H9 (cell line): ENCODE measurements at regions not wholly inside any gene's neighbourhood (a gene's known extent, or its start where the extent isn't known, plus 50 kb on each side); places are given as distances from the start of the nearest gene placed in this dataset.

Source experiments
- DNase-seq: peaks from one replicate; pipeline ENCODE4 v3.0.0-alpha.2; 2017
- H2AFZ ChIP-seq: one replicate; pipeline ENCODE4 v1.6.1; 2013; ENCODE audit warnings: mild to moderate bottlenecking, low read length, control low read depth, moderate library complexity
- H2AK5ac ChIP-seq: 2 replicates; pipeline ENCODE4 v1.6.1; 2013; ENCODE audit warnings: low read length, control low read depth, mixed read lengths; ENCODE audit not compliant: insufficient read length
- H2BK120ac ChIP-seq: one replicate; pipeline ENCODE4 v1.6.1; 2013; ENCODE audit warnings: low read depth, mild to moderate bottlenecking, low read length, control low read depth, inconsistent platforms; ENCODE audit not compliant: poor library complexity, severe bottlenecking
- H2BK12ac ChIP-seq: 2 replicates; pipeline ENCODE4 v1.6.1; 2013; ENCODE audit warnings: low read length, control low read depth, mixed read lengths, low read depth; ENCODE audit not compliant: insufficient read length
- H2BK15ac ChIP-seq: 2 replicates; pipeline ENCODE4 v1.6.1; 2013; ENCODE audit warnings: low read depth, low read length, control low read depth
- H2BK20ac ChIP-seq: one replicate; pipeline ENCODE4 v1.6.1; 2013; ENCODE audit warnings: low read depth, mild to moderate bottlenecking, low read length, control low read depth, inconsistent platforms; ENCODE audit not compliant: poor library complexity, severe bottlenecking
- H2BK5ac ChIP-seq: 2 replicates; pipeline ENCODE4 v1.6.1; 2013; ENCODE audit warnings: low read length, control low read depth, mixed read lengths; ENCODE audit not compliant: insufficient read length
- H3K14ac ChIP-seq: 2 replicates; pipeline ENCODE4 v1.6.1; 2013; ENCODE audit warnings: low read length, control low read depth; ENCODE audit not compliant: insufficient read depth
- H3K18ac ChIP-seq: 2 replicates; pipeline ENCODE4 v1.6.1; 2013; ENCODE audit warnings: low read depth, mild to moderate bottlenecking, mixed read lengths, low read length, control low read depth; ENCODE audit not compliant: insufficient read length
- H3K23ac ChIP-seq: 2 replicates; pipeline ENCODE4 v1.6.1; 2013; ENCODE audit warnings: low read length, control low read depth, mixed read lengths, low read depth; ENCODE audit not compliant: insufficient read length
- H3K23me2 ChIP-seq: 2 replicates; pipeline ENCODE4 v1.6.1; 2013; ENCODE audit warnings: low read depth, mild to moderate bottlenecking, mixed read lengths, low read length, control low read depth; ENCODE audit not compliant: insufficient read length, poor library complexity, severe bottlenecking
- H3K27ac ChIP-seq: 2 replicates; pipeline ENCODE4 v1.5.1; 2013; ENCODE audit warnings: low read length, control low read depth, mixed read lengths, low read depth; ENCODE audit not compliant: insufficient read length
- H3K27me3 ChIP-seq: 2 replicates; pipeline ENCODE4 v1.6.1; 2013; ENCODE audit warnings: low read length, control low read depth, inconsistent platforms; ENCODE audit not compliant: insufficient read depth
- H3K4ac ChIP-seq: 2 replicates; pipeline ENCODE4 v1.6.1; 2013; ENCODE audit warnings: low read depth, mild to moderate bottlenecking, control low read depth, inconsistent platforms, low read length, moderate library complexity
- H3K4me1 ChIP-seq: 2 replicates; pipeline ENCODE4 v1.6.1; 2013; ENCODE audit warnings: low read length, control low read depth, inconsistent platforms; ENCODE audit not compliant: insufficient read depth
- H3K4me2 ChIP-seq: 2 replicates; pipeline ENCODE4 v1.6.1; 2013; ENCODE audit warnings: low read length, control low read depth, mixed read lengths; ENCODE audit not compliant: insufficient read length, insufficient read depth
- H3K56ac ChIP-seq: 2 replicates; pipeline ENCODE4 v1.6.1; 2013; ENCODE audit warnings: low read depth, mild to moderate bottlenecking, mixed read lengths, low read length, control low read depth; ENCODE audit not compliant: insufficient read length
- H3K79me1 ChIP-seq: 2 replicates; pipeline ENCODE4 v1.6.1; 2013; ENCODE audit warnings: low read depth, mild to moderate bottlenecking, moderate library complexity, low read length, control low read depth, inconsistent platforms; ENCODE audit not compliant: insufficient read depth, poor library complexity, severe bottlenecking
- H3K79me2 ChIP-seq: 2 replicates; pipeline ENCODE4 v1.6.1; 2013; ENCODE audit warnings: low read length, control low read depth, inconsistent platforms; ENCODE audit not compliant: insufficient read depth
- H3K9ac ChIP-seq: 2 replicates; pipeline ENCODE4 v1.6.1; 2013; ENCODE audit warnings: low read length, control low read depth, mixed read lengths; ENCODE audit not compliant: insufficient read length; ENCODE audit errors: extremely low read depth
- H3K9me3 ChIP-seq: one replicate; pipeline ENCODE4 v1.6.1; 2013; ENCODE audit warnings: low read depth, low read length, inconsistent platforms; ENCODE audit not compliant: control insufficient read depth
- H3T11ph ChIP-seq: one replicate; pipeline ENCODE4 v1.6.1; 2013; ENCODE audit warnings: mild to moderate bottlenecking, low read length, control low read depth, inconsistent platforms
- H4K20me1 ChIP-seq: one replicate; pipeline ENCODE4 v1.6.1; 2013; ENCODE audit not compliant: control insufficient read depth, insufficient read length, insufficient read depth
- H4K5ac ChIP-seq: 2 replicates; pipeline ENCODE4 v1.6.1; 2013; ENCODE audit warnings: low read depth, mild to moderate bottlenecking, mixed read lengths, low read length, control low read depth; ENCODE audit not compliant: insufficient read length
- H4K8ac ChIP-seq: replicated peaks from 2 replicates; pipeline ENCODE4 v1.6.1; 2013; ENCODE audit warnings: low read length, control low read depth, mixed read lengths, low read depth; ENCODE audit not compliant: insufficient read length
- H4K91ac ChIP-seq: 2 replicates; pipeline ENCODE4 v1.6.1; 2013; ENCODE audit warnings: low read depth, mild to moderate bottlenecking, moderate library complexity, mixed read lengths, low read length, control low read depth; ENCODE audit not compliant: insufficient read length
- H3K27ac Mint-ChIP-seq, 3 experiments: 2 replicates in 2 of 3; 3 replicates in 1 of 3; pipeline ENCODE4 v1.8.0; 2020 to 2021; ENCODE audit warnings: mixed read lengths in 3 of 3, mild to moderate bottlenecking in 1 of 3, moderate library complexity in 1 of 3
- H3K27me3 Mint-ChIP-seq: 2 replicates; pipeline ENCODE4 v1.8.0; 2021; ENCODE audit warnings: low read depth, mild to moderate bottlenecking, moderate library complexity, mixed read lengths
- H3K36me3 Mint-ChIP-seq, 3 experiments: 2 replicates in 2 of 3; 3 replicates in 1 of 3; pipeline ENCODE4 v1.8.0; 2020 to 2021; ENCODE audit warnings: low read depth in 3 of 3, mixed read lengths in 3 of 3; ENCODE audit not compliant: insufficient read depth in 1 of 3
- H3K4me1 Mint-ChIP-seq, 2 experiments: 2 replicates each; pipeline ENCODE4 v1.8.0; 2020; ENCODE audit warnings: mixed read lengths in 2 of 2
- H3K4me3 Mint-ChIP-seq, 2 experiments: 2 replicates in 1 of 2; 3 replicates in 1 of 2; pipeline ENCODE4 v1.8.0; 2020 to 2021; ENCODE audit warnings: mild to moderate bottlenecking in 2 of 2, mixed read lengths in 2 of 2, moderate library complexity in 1 of 2
- H3K9me3 Mint-ChIP-seq, 2 experiments: 2 replicates in 1 of 2; 3 replicates in 1 of 2; pipeline ENCODE4 v1.8.0; 2020; ENCODE audit warnings: mild to moderate bottlenecking in 2 of 2, mixed read lengths in 2 of 2, moderate library complexity in 1 of 2
- CTCF ChIP-seq: fragments of 200-600 bp; sonication (generic); conservative IDR thresholded peaks from 3 replicates; pipeline ENCODE4 v1.8.0; 2021; ENCODE audit warnings: antibody characterized with exemption, mild to moderate bottlenecking
- WGBS: extraction: QIAGEN DNeasy Blood & Tissue Kit; methylation state at CpG from one replicate; pipeline ENCODE4 v1.1.7; 2013; ENCODE audit warnings: missing lambda C conversion rate, low lambda C conversion rate, mixed read lengths; ENCODE audit not compliant: insufficient read length; ENCODE audit errors: extremely low coverage; 5-methylcytosine and 5-hydroxymethylcytosine counted together

- Histone ChIP-seq H4K20me1 (no peaks in the 10 kb centered on the region), H4K8ac (no peak overlapping the region), H4K91ac (no peak overlapping the region), H3K27me3 (no peaks in the 10 kb centered on the region), H2AFZ (no peak overlapping the region), H2AK5ac (no peak overlapping the region), H3K18ac (no peak overlapping the region), H2BK12ac (no peak overlapping the region), H3K4ac (no peak overlapping the region), H2BK5ac (no peak overlapping the region), H3K4me2 (no peak overlapping the region), H3K9ac (no peak overlapping the region), H2BK15ac (no peak overlapping the region), H3T11ph (no peak overlapping the region), H2BK20ac (no peak overlapping the region), H3K9me3 (no peaks in the 10 kb centered on the region), H3K4me1 (no peaks in the 10 kb centered on the region), H3K23me2 (no peaks in the 10 kb centered on the region), H3K56ac (no peak overlapping the region), H3K14ac (no peak overlapping the region), H3K23ac (no peak overlapping the region), H4K5ac (no peak overlapping the region), H3K79me2 (no peaks in the 10 kb centered on the region), H2BK120ac (no peak overlapping the region), H3K27ac (no peak overlapping the region), H3K79me1 (no peaks in the 10 kb centered on the region)
- TF ChIP-seq CTCF, result no peak
- WGBS, result no CpG with 5 or more reads among the region's 1 CpG
- DNase-seq, result no peak
- H3K27ac Mint-ChIP-seq, result no peak overlapping the region
- H3K9me3 Mint-ChIP-seq, result peaks cover 0 to 5% of the 10 kb centered on the region in 2 experiments; a peak in 3 of 5 replicates
- peaks cover 0 to 1% (median 0%) of the 10 kb centered on the region in 3 experiments; a peak in 2 of 7 replicates for H3K36me3 Mint-ChIP-seq
- no peaks in the 10 kb centered on the region for H3K27me3 Mint-ChIP-seq
- no peaks in the 10 kb centered on the region for H3K4me1 Mint-ChIP-seq
- H3K4me3 Mint-ChIP-seq, result no peak overlapping the region
Observed at GRCh38 chrX:5752831-5753230, 475.8 kb downstream of the NLGN4X start.
